Activated naive CD8-positive, alpha-beta T cell treated with anti-CD3 and anti-CD28 coated beads, Interleukin-2, amount 50 U/mL, for 24 hours (primary cell): ENCODE measurements at regions not wholly inside any gene's neighbourhood (a gene's known extent, or its start where the extent isn't known, plus 50 kb on each side); places are given as distances from the start of the nearest gene placed in this dataset.

ENCODE experiments used
- ATAC-seq: fragments of 150-1000 bp; cut with Tn5 transposase; one replicate; pipeline ENCODE4 v1.10.0; 2021
- DNase-seq: peaks from one replicate; pipeline ENCODE4 v3.0.0; 2021
- H3K27ac Mint-ChIP-seq: one replicate; pipeline ENCODE4 v1.8.0; 2021; ENCODE audit warnings: mild to moderate bottlenecking, mixed read lengths
- H3K27me3 Mint-ChIP-seq: one replicate; pipeline ENCODE4 v1.8.0; 2021; ENCODE audit warnings: mixed read lengths
- H3K36me3 Mint-ChIP-seq: one replicate; pipeline ENCODE4 v1.8.0; 2021; ENCODE audit warnings: low read depth, mixed read lengths
- H3K4me1 Mint-ChIP-seq: one replicate; pipeline ENCODE4 v1.8.0; 2021; ENCODE audit warnings: mixed read lengths
- H3K4me3 Mint-ChIP-seq: one replicate; pipeline ENCODE4 v1.8.0; 2021; ENCODE audit warnings: mild to moderate bottlenecking, moderate library complexity, mixed read lengths
- H3K9me3 Mint-ChIP-seq: one replicate; pipeline ENCODE4 v1.8.0; 2021; ENCODE audit warnings: mixed read lengths

DNA sequence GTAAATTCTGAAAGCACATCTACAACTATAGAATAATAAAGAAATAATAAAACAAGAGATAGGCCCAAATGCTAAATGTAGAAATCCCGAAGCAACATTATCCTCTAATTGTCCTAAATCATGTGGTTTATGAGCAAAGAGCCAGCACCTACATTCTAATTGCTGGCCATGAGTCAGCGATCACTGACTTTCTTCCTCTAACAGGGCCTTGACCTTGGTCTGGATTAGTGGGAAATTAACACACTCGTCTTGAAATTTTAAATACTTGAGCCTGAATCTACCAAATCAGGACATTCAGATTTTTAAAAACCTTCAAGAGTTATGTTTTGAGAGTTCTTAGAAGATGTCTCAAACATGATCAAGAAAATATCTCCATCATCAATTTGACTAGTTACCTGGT lies 727.6 kb downstream of the METTL15 start:
- H3K4me1 Mint-ChIP-seq = no peaks in the 10 kb centered on the region
- no peak overlapping the region for H3K27ac Mint-ChIP-seq
- H3K27me3 Mint-ChIP-seq = no peaks in the 10 kb centered on the region
- no peak overlapping the region for H3K4me3 Mint-ChIP-seq
- DNase-seq (no peak), ATAC-seq (no peak)
- H3K9me3 Mint-ChIP-seq = peaks cover 13% of the 10 kb centered on the region
- no peaks in the 10 kb centered on the region for H3K36me3 Mint-ChIP-seq

DNA sequence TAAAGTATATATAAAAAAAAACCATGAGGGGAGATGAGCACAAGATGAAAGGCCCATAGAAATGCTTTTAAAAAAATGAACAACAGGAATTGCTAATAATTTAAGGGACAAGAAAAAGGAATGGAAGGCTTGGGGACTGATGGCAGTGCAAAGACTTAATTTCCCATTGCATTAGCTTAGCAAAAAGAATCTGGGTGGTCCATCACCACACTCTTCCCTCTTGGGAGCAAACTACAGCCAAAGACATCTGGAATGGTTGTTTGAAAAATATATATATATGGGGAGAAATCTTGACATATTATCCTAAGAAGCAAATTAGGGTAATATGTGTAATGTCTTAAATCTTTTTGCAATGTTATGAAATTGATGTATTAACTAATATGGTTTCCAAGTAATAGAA lies 727.1 kb downstream of the METTL15 start:
- Mint-ChIP-seq H3K36me3 (no peaks in the 10 kb centered on the region), H3K4me3 (no peak overlapping the region), H3K9me3 (peaks cover 9% of the 10 kb centered on the region), H3K27ac (no peak overlapping the region), H3K27me3 (no peaks in the 10 kb centered on the region), H3K4me1 (no peaks in the 10 kb centered on the region)
- ATAC-seq (no peak), DNase-seq (no peak)

DNA sequence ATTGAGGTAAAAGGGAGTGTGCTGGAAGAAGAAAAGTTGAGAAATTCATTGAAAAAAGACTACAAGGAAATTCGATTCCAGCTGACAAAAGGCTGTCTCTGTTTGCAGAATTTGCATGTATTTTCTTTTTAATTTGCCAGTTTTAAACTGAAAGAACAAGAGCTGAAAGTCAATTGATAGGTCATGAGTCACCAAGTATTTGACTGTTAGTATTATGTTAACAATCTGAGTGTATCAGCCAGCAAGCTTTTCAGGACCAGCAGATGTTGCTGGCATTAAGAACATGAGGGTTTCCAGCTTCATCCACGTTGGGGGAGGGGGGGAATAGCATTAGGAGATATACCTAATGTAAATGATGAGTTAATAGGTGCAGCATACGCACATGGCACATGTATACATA lies 726.7 kb downstream of the METTL15 start:
- ATAC-seq (no peak), DNase-seq (no peak)
- no peaks in the 10 kb centered on the region for H3K36me3 Mint-ChIP-seq
- no peaks in the 10 kb centered on the region for H3K27me3 Mint-ChIP-seq
- H3K27ac Mint-ChIP-seq = no peak overlapping the region
- no peaks in the 10 kb centered on the region for H3K4me1 Mint-ChIP-seq
- H3K9me3 Mint-ChIP-seq = peaks cover 9% of the 10 kb centered on the region
- H3K4me3 Mint-ChIP-seq = no peak overlapping the region

DNA sequence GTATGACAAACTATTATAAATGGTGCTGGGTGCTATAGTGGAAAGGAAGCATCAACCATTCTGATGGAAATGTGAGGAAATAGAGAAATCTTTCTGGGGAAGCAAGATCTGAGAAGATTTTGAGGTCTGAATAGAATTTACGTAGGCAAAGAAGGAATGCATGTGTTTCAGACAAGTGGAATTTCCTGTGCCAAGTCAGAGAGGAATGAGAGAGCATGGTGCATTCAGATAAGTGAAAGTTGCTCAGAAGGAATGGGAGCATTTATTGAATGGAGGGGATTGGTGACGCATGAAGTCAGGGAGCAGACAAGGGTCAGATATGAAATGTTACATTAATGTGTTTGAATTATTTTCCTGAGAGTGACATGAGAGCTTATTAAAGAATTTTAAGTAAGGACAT lies 725.5 kb downstream of the METTL15 start:
- peaks cover 9% of the 10 kb centered on the region for H3K9me3 Mint-ChIP-seq
- DNase-seq (no peak), ATAC-seq (no peak)
- no peaks in the 10 kb centered on the region for H3K27me3 Mint-ChIP-seq
- no peaks in the 10 kb centered on the region for H3K4me1 Mint-ChIP-seq
- no peak overlapping the region for H3K27ac Mint-ChIP-seq
- no peaks in the 10 kb centered on the region for H3K36me3 Mint-ChIP-seq
- H3K4me3 Mint-ChIP-seq = no peak overlapping the region

DNA sequence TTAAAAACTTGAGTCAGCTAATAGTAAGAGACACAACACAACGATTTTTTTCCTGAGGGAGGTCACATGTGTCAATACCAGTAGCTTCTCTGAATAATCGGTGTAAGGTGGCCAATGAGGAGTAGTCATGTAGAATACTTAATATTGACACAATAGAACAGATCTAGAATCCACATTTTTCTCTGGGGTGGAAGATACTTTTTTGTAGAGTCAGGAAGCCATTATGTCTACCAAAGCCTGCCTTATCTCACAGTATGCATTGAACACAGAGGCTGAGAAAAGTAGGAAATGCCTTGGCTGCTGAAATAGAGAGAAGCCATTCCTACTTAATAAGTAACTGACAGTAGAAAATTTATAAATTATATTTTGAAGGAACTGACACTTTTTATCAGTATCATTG lies 725.0 kb downstream of the METTL15 start:
- DNase-seq (no peak), ATAC-seq (no peak)
- H3K27ac Mint-ChIP-seq = no peak overlapping the region
- H3K4me1 Mint-ChIP-seq = no peaks in the 10 kb centered on the region
- H3K4me3 Mint-ChIP-seq = no peak overlapping the region
- no peaks in the 10 kb centered on the region for H3K27me3 Mint-ChIP-seq
- H3K9me3 Mint-ChIP-seq = peaks cover 9% of the 10 kb centered on the region
- H3K36me3 Mint-ChIP-seq = no peaks in the 10 kb centered on the region

DNA sequence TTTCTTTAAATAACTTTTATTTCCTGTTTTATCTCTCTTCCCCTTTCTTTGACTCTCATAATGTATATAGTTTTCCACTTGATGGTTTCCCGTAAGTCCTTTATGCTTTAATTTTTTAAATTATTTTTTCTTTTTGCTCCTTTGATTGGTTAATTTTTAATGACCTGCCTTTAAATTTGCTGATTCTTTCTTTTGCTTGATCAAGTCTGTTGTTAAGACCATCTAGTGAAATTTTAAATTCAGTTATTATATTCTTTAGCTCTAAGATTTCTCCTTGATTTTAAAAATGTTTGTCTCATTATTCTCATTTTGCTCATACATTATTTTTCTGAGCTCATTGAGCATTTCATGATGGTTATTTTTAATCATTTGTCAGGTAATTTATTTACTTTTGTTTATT lies 718.6 kb downstream of the METTL15 start:
- Mint-ChIP-seq H3K9me3 (peaks cover 15% of the 10 kb centered on the region), H3K4me1 (no peaks in the 10 kb centered on the region), H3K4me3 (no peak overlapping the region), H3K27me3 (no peaks in the 10 kb centered on the region), H3K27ac (no peak overlapping the region), H3K36me3 (no peaks in the 10 kb centered on the region)
- ATAC-seq (no peak), DNase-seq (no peak)

DNA sequence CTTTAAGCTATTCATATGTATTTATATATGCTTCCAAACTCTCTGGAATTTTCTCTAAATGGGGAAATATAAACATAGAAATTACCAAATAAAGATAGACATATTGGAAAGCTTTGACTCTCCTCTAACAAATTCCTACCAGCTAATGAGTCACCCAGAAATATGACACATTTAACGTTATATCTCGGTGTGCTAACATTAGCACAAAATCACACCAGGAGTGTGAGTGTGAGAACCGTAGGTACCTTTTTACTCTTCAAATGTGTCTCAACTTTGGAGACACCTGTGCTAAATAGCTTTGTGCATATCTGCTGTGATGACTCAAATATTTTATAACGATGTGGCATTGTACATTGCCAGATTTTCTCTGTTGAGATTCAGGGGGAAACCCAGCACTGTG lies 714.4 kb downstream of the METTL15 start:
- Mint-ChIP-seq H3K9me3 (peaks cover 11% of the 10 kb centered on the region), H3K27ac (no peak overlapping the region), H3K4me1 (no peaks in the 10 kb centered on the region), H3K27me3 (no peaks in the 10 kb centered on the region), H3K4me3 (no peak overlapping the region), H3K36me3 (no peaks in the 10 kb centered on the region)
- ATAC-seq (no peak), DNase-seq (no peak)

DNA sequence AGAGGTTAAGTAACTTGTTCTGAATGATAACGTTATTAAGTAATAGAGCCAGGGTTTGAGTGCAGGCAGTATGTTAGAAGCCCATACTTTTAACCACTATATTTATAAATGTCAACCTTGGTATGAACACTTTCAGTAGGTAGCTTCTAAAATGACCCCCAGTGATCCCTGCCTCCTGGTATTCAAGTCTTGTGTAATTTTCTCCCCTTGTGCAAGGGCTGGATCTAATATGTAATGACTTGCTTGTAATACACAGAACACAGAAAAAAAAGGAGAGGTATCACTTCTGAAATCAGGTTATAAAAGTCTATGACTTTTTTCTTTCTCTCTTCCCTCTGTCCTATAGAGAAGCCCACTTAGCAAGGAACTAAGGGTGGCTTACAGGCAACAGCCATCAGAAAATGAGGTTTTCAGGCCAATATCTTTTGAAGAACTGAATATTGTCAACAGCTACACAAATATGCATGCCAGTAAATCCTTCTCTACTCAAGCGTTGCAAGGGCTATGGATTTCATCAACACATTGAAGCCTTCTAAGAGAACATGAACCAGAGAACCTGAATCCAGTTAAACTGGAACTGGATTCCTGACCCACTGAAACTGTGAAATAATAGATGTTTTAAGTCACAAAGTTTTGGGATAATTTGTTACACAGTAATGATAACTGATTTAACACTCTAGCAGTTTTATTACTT lies 712.3 kb downstream of the METTL15 start:
- no peaks in the 10 kb centered on the region for H3K4me1 Mint-ChIP-seq
- peaks cover 4% of the 10 kb centered on the region for H3K9me3 Mint-ChIP-seq
- ATAC-seq (no peak), DNase-seq (no peak)
- no peak overlapping the region for H3K27ac Mint-ChIP-seq
- H3K36me3 Mint-ChIP-seq = no peaks in the 10 kb centered on the region
- H3K27me3 Mint-ChIP-seq = no peaks in the 10 kb centered on the region
- H3K4me3 Mint-ChIP-seq = no peak overlapping the region

DNA sequence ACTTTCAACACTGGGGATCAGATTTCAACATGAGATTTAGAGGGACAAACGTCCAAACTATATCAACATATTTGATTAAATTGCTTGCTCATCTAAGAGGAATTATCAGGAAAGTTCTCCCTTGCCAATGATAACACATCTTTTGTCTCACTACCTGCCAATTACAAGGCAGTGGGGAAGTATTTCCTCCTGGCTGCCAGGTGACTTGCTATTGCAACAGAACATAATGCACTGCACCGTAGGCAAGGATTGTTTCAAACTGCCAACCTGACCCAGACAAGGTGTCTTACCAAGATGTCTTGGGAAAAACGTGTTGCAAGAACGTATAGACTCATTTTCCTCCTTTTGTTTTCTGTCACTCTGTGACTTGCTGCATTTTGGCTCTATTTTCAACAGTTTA lies 711.6 kb downstream of the METTL15 start:
- Mint-ChIP-seq H3K36me3 (no peaks in the 10 kb centered on the region), H3K27ac (no peak overlapping the region), H3K27me3 (no peaks in the 10 kb centered on the region)

DNA sequence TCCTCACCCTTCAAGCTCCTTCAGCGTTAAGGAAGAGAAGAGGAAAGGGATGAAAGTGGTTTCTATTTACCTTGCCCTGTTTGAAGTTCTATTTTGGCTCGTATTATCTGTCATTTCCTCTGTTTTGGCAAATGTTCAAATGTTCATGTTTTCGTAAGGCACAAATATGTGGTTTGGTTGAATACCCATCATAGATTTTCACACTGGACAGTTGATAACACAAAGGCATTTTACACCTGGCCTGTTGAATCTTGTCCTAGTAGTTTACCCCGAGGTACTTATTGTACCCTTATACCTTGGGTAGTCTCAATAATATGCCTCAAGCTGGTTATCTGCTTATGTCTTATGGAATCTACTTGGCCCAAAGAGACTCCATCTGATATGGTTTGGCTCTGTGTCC lies 706.9 kb downstream of the METTL15 start:
- H3K27me3 Mint-ChIP-seq = no peaks in the 10 kb centered on the region
- no peaks in the 10 kb centered on the region for H3K4me1 Mint-ChIP-seq
- H3K36me3 Mint-ChIP-seq = no peaks in the 10 kb centered on the region
- H3K9me3 Mint-ChIP-seq = peaks cover 15% of the 10 kb centered on the region
- no peak for ATAC-seq
- no peak for DNase-seq
- no peak overlapping the region for H3K4me3 Mint-ChIP-seq
- H3K27ac Mint-ChIP-seq = no peak overlapping the region

More for the DNA sequence above, 711.6 kb downstream of the METTL15 start:
- DNase-seq (no peak), ATAC-seq (no peak)
- Mint-ChIP-seq H3K4me3 (no peak overlapping the region), H3K9me3 (peaks cover 4% of the 10 kb centered on the region), H3K4me1 (no peaks in the 10 kb centered on the region)

DNA sequence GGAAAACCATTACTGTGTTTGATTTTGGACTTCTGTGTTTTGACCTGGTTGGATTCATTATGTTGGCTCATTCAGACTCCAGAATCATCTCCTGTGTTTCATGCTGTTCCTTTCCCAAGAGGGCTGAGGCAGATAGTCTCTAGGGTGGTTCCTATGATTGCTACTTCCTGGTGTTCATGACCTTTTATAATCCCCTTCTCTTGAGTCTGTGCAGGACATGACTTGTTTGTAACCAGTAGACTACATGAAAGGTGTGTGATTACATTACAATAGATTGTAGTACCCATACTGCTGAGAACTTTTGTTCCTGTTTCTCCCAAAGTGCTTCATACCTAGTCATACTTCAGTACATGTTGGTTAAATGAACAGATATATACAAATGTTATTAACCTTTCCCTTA lies 700.6 kb downstream of the METTL15 start:
- no peak overlapping the region for H3K27ac Mint-ChIP-seq
- H3K27me3 Mint-ChIP-seq = no peaks in the 10 kb centered on the region
- peaks cover 7% of the 10 kb centered on the region for H3K9me3 Mint-ChIP-seq
- H3K4me1 Mint-ChIP-seq = no peaks in the 10 kb centered on the region
- no peaks in the 10 kb centered on the region for H3K36me3 Mint-ChIP-seq
- DNase-seq = no peak
- ATAC-seq = no peak
- H3K4me3 Mint-ChIP-seq = no peak overlapping the region

DNA sequence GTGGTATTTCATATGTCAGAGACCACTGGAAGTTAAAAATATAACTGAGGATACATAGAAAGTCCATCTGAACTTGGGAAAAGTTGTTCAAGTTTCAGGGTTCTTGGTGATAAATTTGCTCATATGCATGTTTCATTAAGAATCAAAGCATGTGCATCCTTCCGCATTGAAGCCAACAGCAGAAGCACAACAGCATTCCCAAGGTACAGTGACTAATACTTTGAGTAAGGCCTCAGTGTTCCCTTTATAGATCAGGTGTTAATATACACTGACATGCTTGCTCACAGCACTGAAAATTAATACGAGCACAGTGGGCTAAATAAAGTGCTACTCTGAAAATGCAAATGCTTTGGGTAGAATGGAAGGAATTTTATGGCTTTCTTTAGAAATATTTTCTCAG lies 691.1 kb downstream of the METTL15 start:
- Mint-ChIP-seq H3K4me1 (no peaks in the 10 kb centered on the region), H3K27me3 (no peaks in the 10 kb centered on the region), H3K9me3 (peaks cover 11% of the 10 kb centered on the region), H3K4me3 (no peak overlapping the region), H3K36me3 (no peaks in the 10 kb centered on the region), H3K27ac (no peak overlapping the region)
- DNase-seq (no peak), ATAC-seq (no peak)

DNA sequence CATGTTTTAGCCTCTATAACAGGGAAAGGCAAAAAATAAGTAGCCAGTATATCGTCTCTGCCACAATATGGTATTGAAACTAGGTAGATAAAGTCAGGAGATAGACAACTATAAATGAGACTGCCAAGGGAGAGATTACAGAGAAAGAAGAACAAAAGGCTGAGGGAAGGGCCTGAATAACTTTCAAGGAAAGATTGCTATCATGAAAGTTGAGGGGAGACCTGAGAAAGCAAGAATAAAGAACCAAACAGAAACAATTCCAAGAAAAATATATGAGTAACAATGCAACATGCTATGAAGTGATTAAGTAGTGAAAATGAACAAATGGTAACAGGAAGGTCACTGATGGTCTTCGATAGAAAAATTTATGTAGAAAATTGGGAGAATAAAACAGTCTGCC lies 690.1 kb downstream of the METTL15 start:
- no peak overlapping the region for H3K27ac Mint-ChIP-seq
- ATAC-seq = no peak
- peaks cover 8% of the 10 kb centered on the region for H3K9me3 Mint-ChIP-seq

DNA sequence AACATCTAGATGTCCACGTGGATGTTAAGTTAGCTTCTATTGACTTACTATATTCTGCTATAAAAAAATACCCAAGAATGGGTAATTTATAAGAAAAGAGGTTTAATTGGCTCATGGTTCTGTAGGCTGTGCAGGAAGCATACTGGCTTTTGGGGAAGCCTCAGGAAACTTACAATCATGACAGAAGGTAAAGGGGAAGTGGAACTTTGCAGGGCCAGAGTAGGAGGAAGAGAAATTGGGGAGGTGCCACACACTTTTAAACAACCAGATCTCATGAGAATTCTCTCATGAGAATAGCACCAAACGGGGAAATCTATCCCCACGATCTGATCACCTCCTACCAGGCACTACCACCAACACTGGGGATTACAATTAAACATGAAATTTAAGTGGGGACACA lies 689.3 kb downstream of the METTL15 start:
- DNase-seq (no peak), ATAC-seq (no peak)
- Mint-ChIP-seq H3K36me3 (no peaks in the 10 kb centered on the region), H3K4me3 (no peak overlapping the region), H3K4me1 (no peaks in the 10 kb centered on the region), H3K27me3 (no peaks in the 10 kb centered on the region), H3K9me3 (peaks cover 8% of the 10 kb centered on the region), H3K27ac (no peak overlapping the region)

More for the DNA sequence above, 690.1 kb downstream of the METTL15 start:
- Mint-ChIP-seq H3K36me3 (no peaks in the 10 kb centered on the region), H3K4me3 (no peak overlapping the region), H3K27me3 (no peaks in the 10 kb centered on the region), H3K4me1 (no peaks in the 10 kb centered on the region)
- no peak for DNase-seq

DNA sequence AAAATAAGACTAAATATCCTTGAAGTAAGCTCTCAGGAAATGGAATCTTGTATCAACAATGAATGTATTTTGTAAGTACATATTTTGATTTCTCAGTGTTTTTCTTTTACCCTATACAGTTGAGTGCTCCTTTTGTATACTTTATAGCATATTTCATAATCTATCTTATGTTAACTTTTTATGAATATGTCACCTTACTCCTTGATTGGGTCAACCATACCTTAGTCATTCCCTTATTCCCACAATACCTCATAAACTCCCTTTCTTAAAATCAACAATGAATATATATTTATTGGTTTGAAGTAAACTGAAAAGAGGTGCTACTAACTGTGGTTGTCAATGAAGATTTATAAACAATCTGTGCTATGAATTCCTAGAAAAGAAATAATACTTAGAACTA lies 686.2 kb downstream of the METTL15 start:
- no peaks in the 10 kb centered on the region for H3K27me3 Mint-ChIP-seq
- ATAC-seq = no peak
- no peaks in the 10 kb centered on the region for H3K4me1 Mint-ChIP-seq
- no peak overlapping the region for H3K27ac Mint-ChIP-seq
- H3K36me3 Mint-ChIP-seq = no peaks in the 10 kb centered on the region
- no peak for DNase-seq
- peaks cover 13% of the 10 kb centered on the region for H3K9me3 Mint-ChIP-seq
- H3K4me3 Mint-ChIP-seq = no peak overlapping the region

DNA sequence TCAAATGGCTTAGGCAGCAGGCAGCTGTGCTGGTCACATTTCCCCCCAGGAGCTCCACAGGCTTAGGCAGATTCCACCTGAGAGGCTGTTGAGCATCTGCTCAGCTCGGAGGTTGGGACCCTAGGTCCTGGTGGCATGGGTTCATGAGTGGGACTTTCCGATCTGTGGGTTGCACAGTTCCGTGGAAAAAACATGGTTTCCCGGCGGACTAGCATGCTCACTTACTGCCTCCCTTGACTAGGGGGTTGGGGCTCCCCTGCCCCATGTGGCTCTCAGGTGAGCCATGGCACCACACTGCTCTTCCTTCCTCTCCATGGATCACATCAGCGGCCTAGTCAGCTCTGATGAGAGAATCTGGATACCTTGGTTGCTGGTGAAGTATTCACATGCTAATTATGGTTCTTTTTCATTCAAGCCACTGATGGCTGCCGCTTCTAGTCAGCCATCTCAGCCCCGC lies 685.1 kb downstream of the METTL15 start:
- H3K9me3 Mint-ChIP-seq = peaks cover 13% of the 10 kb centered on the region
- no peaks in the 10 kb centered on the region for H3K4me1 Mint-ChIP-seq
- no peaks in the 10 kb centered on the region for H3K36me3 Mint-ChIP-seq
- no peak overlapping the region for H3K4me3 Mint-ChIP-seq
- no peaks in the 10 kb centered on the region for H3K27me3 Mint-ChIP-seq
- ATAC-seq (no peak), DNase-seq (no peak)
- no peak overlapping the region for H3K27ac Mint-ChIP-seq
